Heart right ventricle (tissue), 16 donors: ENCODE measurements at regions not wholly inside any gene's neighbourhood (a gene's known extent, or its start where the extent isn't known, plus 50 kb on each side); places are given as distances from the start of the nearest gene placed in this dataset.

Experiments used
- ATAC-seq, 8 donors: fragments of 200-7000 bp; cut with Tn5 transposase; one replicate each; pipeline ENCODE4 v1.9.1; 2020; ENCODE audit warnings: mild to moderate bottlenecking in 8 of 8, moderate library complexity in 8 of 8, moderate number of reproducible peaks in 1 of 8
- DNase-seq, 2 donors: peaks; one replicate each; pipeline ENCODE4 v3.0.0-alpha.2; 2020
- H3K27ac ChIP-seq, 10 donors: fragments of 200-600 bp; sonication (generic) in 2 of 10; one replicate each; pipeline versions ENCODE4 v1.5.0 to v1.8.0; 2020 to 2022; ENCODE audit warnings: mild to moderate bottlenecking in 3 of 10
- H3K27me3 ChIP-seq, 7 donors: fragments of 200-600 bp; one replicate each; pipeline ENCODE4 v1.8.0; 2021 to 2022; ENCODE audit warnings: mild to moderate bottlenecking in 2 of 7
- H3K36me3 ChIP-seq, 9 donors: fragments of 200-600 bp; sonication (generic) in 1 of 9; one replicate each; pipeline versions ENCODE4 v1.5.0 to v1.8.0; 2020 to 2022; ENCODE audit warnings: mild to moderate bottlenecking in 2 of 9
- H3K4me1 ChIP-seq, 9 donors: fragments of 200-600 bp; sonication (generic) in 1 of 9; one replicate each; pipeline versions ENCODE4 v1.5.0 to v1.8.0; 2020 to 2022; ENCODE audit warnings: mild to moderate bottlenecking in 4 of 9
- H3K4me3 ChIP-seq, 10 donors: fragments of 200-600 bp; sonication (generic) in 2 of 10; one replicate each; pipeline versions ENCODE4 v1.5.0 to v1.8.0; 2020 to 2022; ENCODE audit warnings: mild to moderate bottlenecking in 7 of 10, moderate library complexity in 2 of 10
- H3K9me3 ChIP-seq, 11 donors: fragments of 200-600 bp in 10 of 11; sonication (generic) in 2 of 11; one replicate each; pipeline versions ENCODE4 v1.5.0 to v1.8.0; 2013 to 2022; ENCODE audit warnings: mild to moderate bottlenecking in 2 of 11, control low read depth in 1 of 11, moderate library complexity in 1 of 11
- CTCF ChIP-seq, 9 donors: fragments of 200-600 bp; sonication (generic) in 2 of 9; IDR thresholded peaks; one replicate each; pipeline versions ENCODE4 v1.5.0 to v1.8.0; 2021 to 2022; ENCODE audit warnings: antibody characterized with exemption in 9 of 9, mild to moderate bottlenecking in 5 of 9, moderate library complexity in 1 of 9
- WGBS, 2 donors: extraction: QIAGEN DNeasy Blood & Tissue Kit; methylation state at CpG; one replicate each; pipeline ENCODE4 v1.1.7; 2013; ENCODE audit warnings: inconsistent platforms in 1 of 2; 5-methylcytosine and 5-hydroxymethylcytosine counted together
- intact Hi-C, 10 donors: fragments of 100-400 bp; cut with DNase I; formaldehyde crosslinking; loops; one replicate each; pipeline versions ENCODE4 v1.11.1 to v1.14.2; 2022
- donor health status: Arrhythmogenic right ventricular cardiomyopathy.
- donor health status: ischemic (EF 13 %, LVEDD 7.1; RV severe dilation, severe dysfunction).
- donor health status: healthy with polysubstance abuse.
- donor health status: DM: no; HTN: yes; CAD: no.
- donor health status: DM: no; HTN: no; CAD: no.
- donor health status: ischemic (EF 25% LVEDD 6.9; RV normal size, moderate dysfunction).
- donor health status: ischemic (EF 25% LVEDD 5.7; RV mildly dilated, moderate dysfunction).
- donor health status: healthy.
- donor health status: DM: yes; HTN: yes; CAD: no.
- donor health status: Ischemic cardiomyopathy.
- donor health status: ischemic (EF 35%, LVEDD 5.7; RV mildly dilated, moderate dysfunction).
- donor health status: nonischemic (EF 11% LVEDD 7.7; RV severe dilation, severe dysfunction).
- donor health status: DM: yes; HTN: yes; CAD: no.
- donor health status: PGD.
- donor health status: ischemic (EF 29% LVEDD 5.4; RV normal size, mild dysfunction).
- donor health status: nonischemic (EF 23%, LVEDD 6.1; RV moderate dilation, normal function).

DNA sequence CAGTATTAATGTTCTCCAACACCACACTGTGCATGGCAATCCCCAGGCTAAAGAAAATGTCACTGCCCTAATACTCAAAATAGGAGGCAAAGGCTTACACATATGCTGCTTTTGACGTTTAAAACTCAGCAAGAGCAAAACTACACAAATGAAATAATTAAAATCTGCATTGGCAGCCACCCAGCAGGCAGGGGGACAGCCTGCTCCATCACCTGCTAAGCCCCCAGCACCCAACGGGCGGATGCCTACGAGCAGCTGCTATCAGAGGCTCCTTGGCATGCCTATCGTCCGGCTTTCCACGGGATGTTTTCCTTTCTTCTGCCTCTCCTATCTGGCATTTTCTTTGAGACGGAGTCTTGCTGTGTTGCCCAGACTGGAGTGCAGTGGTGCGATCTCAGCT lies 337.5 kb downstream of the SOX9 start:
- intact Hi-C loops, result no loop called here
- 81 to 84% methylated on average over 9 of the region's 9 CpGs for WGBS, 2 donors
- H3K27me3 ChIP-seq, result peaks cover 0 to 9% (median 0%) of the 10 kb centered on the region in 7 donors
- no peak for DNase-seq
- no peak for TF ChIP-seq CTCF (IDR thresholded peaks at IDR 0.05)
- no peaks in the 10 kb centered on the region for H3K4me1 ChIP-seq
- no peaks in the 10 kb centered on the region for H3K9me3 ChIP-seq
- no peak overlapping the region for H3K4me3 ChIP-seq
- no peak for ATAC-seq
- no peak overlapping the region for H3K27ac ChIP-seq
- H3K36me3 ChIP-seq, result no peaks in the 10 kb centered on the region

DNA sequence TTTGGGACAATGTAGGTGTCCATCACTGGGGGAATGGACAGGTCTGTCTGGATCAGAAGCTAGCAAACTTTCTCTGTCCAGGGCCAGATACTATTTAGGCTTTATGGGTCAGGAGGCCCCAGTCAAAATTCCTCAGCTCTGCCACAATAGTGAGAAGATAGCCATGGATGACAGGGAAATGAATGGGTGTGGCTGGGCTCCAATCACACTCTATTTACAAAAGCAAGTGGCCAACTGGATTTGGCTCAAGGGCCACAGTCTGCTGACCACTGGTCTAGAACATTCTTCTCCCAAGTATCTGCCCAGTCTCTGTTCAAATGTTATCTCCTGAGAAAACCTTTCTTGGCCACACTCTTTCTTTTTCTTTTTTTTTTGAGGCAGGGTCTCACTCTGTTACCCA lies 339.9 kb downstream of the SOX9 start:
- DNase-seq (no peak), ATAC-seq (no peak)
- Histone ChIP-seq H3K4me1 (no peaks in the 10 kb centered on the region), H3K27me3 (peaks cover 0 to 20% (median 7%) of the 10 kb centered on the region in 7 donors), H3K27ac (no peak overlapping the region), H3K4me3 (no peak overlapping the region), H3K9me3 (no peaks in the 10 kb centered on the region), H3K36me3 (no peaks in the 10 kb centered on the region)
- TF ChIP-seq CTCF (IDR thresholded peaks at IDR 0.05), result no peak
- intact Hi-C loops, result no loop called here

DNA sequence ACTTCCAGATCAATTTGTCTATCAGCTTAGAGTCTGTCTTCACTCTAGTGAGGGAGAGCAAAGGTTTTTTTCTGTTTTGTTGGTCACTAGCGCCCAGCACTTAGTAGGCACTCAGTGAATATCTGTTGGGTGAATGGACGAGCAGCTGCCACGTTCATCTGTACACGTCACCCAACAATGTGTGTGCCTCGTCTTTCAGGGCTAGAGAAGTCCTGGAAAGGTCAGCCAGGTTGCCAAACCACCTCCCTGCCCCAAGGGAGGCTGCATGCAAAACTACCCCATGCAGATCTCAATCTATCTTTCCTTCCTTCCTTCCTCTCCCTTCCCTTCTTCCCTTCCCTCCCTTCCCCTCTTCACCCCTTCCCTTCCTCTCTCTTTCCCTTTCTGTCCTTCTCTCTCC lies 340.9 kb downstream of the SOX9 start:
- TF ChIP-seq CTCF (IDR thresholded peaks at IDR 0.05), result no peak
- H3K27me3 ChIP-seq, result peaks cover 0 to 29% (median 7%) of the 10 kb centered on the region in 7 donors
- ATAC-seq, result no peak
- no peaks in the 10 kb centered on the region for H3K9me3 ChIP-seq
- whole genome bisulfite sequencing, 2 donors, result 65 to 69% methylated on average over 5 of the region's 5 CpGs
- H3K27ac ChIP-seq, result no peak overlapping the region
- no peak for DNase-seq
- intact Hi-C loops, result no loop called here
- H3K4me1 ChIP-seq, result no peaks in the 10 kb centered on the region
- H3K36me3 ChIP-seq, result no peaks in the 10 kb centered on the region
- H3K4me3 ChIP-seq, result no peak overlapping the region

GRCh38 chr17:72462407-72462806 lies 341.6 kb downstream of the SOX9 start:
- H3K27ac ChIP-seq, result no peak overlapping the region
- DNase-seq, result no peak
- TF ChIP-seq CTCF (IDR thresholded peaks at IDR 0.05), result no peak
- no peaks in the 10 kb centered on the region for H3K9me3 ChIP-seq
- no peak overlapping the region for H3K4me3 ChIP-seq
- WGBS, 2 donors, result 59 to 72% methylated on average over 1 of the region's 1 CpG
- H3K27me3 ChIP-seq, result peaks cover 0 to 29% (median 7%) of the 10 kb centered on the region in 7 donors
- no peak for ATAC-seq
- H3K36me3 ChIP-seq, result no peaks in the 10 kb centered on the region
- H3K4me1 ChIP-seq, result peaks cover 0 to under 1% (median 0%) of the 10 kb centered on the region in 9 donors
- intact Hi-C loops, result no loop called here

DNA sequence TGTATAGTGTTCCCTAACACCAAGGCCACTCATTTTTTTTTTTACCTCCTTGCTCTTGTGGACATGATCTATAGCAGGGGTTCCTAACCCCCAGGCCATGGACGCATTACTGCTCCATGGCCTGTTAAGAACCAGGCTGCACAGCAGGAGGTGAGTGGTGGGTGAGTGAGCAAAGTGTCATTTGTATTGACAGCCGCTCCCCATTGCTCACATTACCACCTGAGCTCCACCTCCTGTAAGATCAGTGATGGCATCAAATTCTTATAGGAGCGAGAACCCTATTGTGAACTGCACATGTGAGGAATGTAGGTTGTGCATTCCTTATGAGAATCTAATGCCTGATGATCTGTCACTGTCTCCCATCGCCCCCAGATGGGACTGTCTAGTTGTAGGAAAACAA lies 342.0 kb downstream of the SOX9 start:
- Histone ChIP-seq H3K4me1 (peaks cover 0 to 5% (median 0%) of the 10 kb centered on the region in 9 donors), H3K36me3 (no peaks in the 10 kb centered on the region), H3K9me3 (no peaks in the 10 kb centered on the region), H3K27me3 (peaks cover 0 to 29% (median 7%) of the 10 kb centered on the region in 7 donors), H3K4me3 (no peak overlapping the region), H3K27ac (no peak overlapping the region)
- intact Hi-C loops, result no loop called here
- DNase-seq, result no peak
- ATAC-seq, result no peak
- 83 to 91% methylated on average over 4 of the region's 4 CpGs for WGBS, 2 donors
- TF ChIP-seq CTCF (IDR thresholded peaks at IDR 0.05), result no peak
